Stromal cell of bone marrow (primary cell): ENCODE measurements at regions not wholly inside any gene's neighbourhood (a gene's known extent, or its start where the extent isn't known, plus 50 kb on each side); places are given as distances from the start of the nearest gene placed in this dataset.

Experiments used
- DNase-seq: peaks from one replicate; pipeline ENCODE4 v3.0.0-alpha.2; 2012; ENCODE audit warnings: low read depth

DNA sequence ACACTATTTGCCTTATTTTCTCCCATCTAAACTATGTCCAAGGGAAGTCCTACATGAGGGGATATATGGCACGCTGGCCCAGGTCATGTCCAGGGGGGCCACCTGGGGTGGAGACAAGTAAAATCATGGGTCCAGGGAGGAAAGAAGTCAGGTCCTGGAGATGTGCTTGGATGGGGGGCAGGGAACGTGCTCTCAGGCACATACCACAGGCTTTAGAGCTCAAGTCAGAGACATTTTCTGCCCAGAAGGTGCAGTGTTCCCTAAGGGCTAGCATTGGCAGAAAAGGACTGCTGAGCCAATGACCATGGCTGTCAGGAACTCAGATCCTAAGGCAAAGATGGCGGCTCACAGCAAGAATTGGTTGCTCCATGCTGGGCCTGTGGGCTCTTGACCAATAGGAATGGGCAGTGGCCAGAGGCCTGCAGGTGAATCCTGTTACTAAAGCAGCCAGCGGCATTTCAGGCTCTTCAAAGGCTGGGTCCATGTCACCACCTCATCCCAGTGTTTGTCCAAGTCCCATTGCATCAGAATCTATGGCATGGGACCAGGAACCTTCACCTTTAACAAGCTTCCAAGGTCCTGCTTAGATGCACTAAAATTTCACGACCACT, 175.0 kb downstream of the RPLP1 start:
- no peak for DNase-seq

DNA sequence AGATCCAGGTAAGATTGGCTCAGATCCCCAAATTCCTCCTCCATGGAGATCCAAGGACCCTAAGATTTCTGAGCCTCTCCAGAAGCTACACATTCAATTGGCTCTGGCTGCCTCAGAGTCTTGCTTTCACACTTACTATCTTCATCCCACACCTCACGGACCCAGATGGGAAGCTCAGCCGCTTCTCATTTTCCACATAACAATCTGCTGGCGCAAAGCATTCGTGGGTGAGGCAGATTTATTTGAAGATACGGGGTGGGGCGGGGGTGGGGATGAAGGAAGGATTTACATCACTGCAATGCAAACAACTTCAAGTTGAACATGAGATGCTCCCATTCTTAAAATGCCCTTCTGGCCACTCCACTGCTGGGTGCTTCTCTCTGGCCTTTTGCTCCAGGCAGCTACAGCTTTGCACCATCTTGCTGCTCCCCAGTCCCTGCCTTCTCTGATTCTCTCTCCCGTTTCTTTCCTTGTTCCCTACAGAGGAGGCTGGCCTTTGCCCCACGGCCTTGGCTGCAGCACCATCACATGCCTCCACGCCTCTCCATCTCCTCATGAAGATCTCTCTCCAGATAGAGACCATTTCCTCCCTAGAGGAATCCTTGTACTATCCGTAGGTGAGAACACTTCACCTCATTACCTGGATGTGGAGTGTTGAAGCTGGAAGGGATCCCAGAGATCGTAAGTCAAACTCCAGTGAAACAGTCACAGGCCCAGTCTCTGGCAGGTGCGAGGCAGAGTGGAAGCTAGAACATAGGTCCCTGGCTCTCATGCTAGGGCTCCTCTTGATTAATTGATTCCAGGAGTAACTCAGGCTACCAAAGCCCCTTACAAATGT, 175.9 kb downstream of the RPLP1 start:
- no peak for DNase-seq

DNA sequence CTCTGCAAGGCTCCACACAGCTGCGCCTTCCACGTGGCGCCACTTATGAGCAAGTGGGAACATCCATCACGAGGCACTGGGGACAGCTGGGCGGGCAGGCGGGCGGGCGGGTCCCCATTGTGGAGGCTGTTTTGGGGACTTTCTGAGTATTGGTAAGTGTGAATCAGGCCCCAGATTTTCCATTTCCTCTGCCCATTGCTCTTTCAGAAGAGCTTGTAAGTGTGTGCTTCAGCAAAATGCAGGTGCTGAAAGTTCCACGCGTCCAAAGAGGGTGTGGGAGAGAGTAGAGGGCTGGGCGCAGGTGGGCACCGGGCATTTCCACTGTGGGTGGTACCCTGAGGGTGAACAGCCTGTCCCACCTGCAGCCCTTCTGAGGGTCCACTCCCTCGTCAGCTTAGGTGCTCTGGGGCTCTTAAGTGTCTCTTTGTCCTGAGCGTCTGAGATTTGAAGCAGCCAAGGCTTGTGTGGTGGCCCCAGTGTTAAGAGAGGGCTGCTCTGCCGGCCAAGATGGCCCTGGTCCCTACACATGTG, 177.1 kb downstream of the RPLP1 start:
- no peak for DNase-seq

DNA sequence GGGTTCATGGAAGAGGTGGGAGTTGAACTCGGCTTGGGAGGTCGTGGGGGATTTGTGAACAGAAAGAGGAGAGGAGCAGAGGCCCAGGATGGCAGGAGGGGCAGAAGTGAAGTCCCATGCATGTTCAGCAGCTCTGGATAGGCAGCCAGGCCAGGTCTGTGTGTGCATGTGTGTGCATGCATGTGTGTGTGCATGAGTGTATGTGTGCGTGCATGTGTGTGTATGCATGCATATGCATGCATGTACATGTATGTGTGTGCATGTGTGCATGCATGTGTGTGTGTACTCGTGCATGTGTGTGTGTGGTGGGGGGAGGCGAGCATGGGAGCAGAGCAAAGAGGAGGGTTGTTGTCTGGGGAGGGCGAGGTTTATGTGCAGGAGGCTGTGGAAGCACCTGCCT, 178.4 kb downstream of the RPLP1 start:
- DNase-seq, result no peak

DNA sequence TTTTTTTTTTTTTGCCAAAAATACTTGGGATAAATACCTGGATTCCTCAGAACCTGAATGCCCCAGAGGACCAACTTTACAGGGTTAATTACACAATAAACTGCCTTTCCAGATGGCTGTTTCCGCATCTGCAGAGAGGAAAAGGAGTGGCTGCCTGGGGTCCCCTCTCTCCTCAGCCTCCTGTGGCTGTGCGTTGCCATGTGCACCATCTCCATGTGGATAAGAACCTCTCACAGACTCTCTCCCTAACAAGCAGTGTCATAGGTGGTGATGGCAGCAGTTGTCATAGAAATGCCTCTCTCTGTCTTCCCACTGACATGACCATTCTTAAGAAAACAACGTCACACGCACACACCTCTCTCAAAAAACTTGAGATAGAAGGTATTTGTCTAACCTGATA, 179.4 kb downstream of the RPLP1 start:
- no peak for DNase-seq

DNA sequence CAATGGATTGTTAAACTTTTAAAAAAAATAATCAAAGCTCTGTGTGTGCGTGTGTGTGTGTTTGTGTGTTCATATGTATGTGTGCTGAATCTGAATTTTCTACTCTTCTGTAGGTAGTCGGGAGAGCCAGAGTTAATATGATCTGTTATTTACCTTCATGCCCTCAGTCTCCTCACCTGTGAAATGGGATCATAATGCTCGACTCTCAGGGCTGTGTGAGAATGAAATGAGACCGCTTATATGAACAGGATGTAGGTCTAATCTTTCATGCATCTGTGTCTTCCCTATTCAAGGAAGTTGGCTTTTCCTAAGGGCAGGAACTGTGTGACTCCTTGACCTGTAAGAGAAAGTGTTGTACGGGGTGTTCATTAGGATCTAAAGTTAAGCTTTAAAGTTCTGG, 182.2 kb downstream of the RPLP1 start:
- no peak for DNase-seq

DNA sequence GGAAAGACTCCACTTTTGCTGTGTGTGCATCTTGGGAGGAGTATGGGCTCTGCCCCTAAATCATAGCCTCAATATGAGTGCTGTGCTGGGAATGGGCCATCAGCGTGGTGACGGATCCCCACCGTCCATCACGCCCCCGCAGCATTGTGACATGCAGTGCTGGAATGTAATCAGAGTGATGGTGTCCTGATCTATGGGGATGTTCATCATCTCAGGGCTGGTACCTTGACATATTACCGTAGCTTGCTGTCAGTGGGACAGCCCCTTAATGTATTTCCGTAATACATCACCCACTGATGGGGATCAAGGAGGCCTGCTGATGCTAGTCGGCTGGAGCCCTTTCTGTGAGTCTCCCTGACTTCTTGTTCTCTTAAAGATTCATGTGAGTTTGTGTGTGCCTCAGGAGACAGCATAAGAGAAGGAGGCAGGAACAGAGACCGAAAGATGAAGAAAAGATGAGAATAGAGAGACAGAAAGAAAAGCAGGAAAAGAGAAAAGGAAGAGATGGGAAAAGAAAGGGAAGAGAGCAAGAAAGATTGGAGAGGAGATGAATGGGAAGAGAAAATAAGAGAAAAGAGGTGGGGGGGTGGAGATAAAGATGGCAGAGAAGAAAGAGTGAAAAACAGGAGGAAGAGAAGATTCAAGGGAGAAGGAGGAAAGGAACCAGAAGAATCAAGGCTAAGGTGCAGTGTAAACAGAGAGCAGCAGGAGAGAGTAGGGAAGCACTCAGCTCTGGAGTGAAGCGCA, 183.7 kb downstream of the RPLP1 start:
- no peak for DNase-seq

DNA sequence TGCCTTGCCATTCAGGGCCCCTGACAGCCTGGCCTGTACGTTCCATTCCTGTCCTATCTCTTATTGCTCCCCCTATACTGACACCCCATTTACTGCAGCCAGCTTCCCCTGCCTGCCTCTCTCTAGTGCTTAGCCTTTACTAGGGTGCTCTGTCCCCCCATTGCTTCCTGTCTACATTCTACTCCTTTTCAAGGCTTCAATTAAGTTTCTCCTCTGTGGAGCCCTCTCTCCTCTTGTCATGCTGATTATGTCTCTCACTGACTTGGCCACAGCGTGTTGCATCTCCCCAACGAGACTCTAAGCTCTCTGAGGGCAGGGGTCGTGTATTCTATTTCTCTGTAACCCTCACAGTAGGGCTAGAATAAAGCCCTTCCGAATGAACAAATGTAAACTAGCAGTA, 185.2 kb downstream of the RPLP1 start:
- DNase-seq, result no peak

DNA sequence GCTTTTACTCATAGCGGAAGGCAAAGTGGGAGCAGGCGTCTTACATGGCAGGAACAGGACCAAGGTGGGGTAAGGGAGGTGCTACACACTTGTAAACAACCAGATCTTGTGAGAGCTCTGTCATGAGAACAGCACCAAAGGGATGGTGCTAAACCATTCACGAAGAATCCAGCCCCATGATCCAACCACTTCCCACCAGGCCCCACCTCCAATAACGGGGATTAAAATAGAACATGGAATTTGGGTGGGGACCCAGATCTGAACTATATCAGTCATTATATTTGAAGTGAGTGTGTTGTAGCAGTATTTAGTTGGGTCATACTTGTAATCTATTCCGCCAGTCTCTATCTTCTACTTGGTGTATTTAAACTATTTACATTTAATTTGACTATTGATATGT, 190.9 kb downstream of the RPLP1 start:
- no peak for DNase-seq

DNA sequence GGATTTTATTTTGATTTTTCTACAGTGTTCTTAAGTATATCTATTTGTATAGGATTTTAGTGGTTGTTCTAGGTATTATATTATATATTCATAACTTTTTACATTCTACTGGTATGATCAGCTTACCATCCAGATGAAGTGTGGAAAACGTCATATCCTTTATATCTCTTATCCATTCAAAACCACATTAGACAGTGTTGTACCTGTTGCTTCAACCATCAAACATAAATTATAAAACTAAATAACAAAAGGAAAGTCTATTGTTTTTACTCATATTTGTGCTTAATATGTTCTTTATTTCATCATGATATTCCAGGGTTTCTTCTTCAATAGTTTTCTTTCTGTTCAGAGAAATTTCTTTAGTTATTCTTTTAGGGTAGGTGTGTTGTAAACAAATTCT, 191.4 kb downstream of the RPLP1 start:
- no peak for DNase-seq

DNA sequence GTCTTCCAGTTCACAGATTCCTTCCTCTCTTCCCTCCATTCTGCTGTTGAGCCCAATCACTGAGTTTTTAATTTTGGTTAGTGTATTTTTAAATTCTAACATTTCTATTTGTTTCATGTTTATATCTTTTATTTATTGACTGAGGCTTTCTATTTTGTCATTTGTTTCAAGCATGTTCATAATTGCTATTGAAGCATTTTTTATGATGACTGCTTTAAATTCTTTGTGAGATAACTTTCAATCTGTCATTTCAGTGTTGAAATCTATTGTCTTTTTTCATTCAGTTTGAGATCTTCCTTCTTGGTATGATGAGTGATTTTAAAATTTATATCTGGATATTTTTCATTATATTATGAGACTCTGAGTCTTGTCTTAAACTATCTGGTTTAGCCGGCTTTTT, 192.3 kb downstream of the RPLP1 start:
- DNase-seq, result no peak

DNA sequence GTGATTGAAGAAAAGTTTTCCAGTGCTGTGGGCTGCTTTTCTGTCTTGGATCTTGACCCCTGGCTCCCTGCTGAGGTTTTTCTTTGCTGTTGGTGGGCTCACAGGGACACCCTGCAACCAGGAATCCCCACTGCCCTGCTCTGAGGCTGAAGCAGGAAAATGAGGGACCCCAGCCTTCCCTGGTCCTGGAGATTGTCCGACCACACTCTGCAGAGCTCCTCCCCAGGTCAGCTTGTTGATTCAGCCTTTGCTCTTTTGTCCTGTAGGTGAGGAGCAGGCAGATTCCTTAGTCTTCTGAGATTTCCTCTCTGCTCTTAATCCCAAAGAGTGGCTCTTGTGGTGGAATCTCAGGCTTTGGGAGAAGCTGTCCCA, 194.5 kb downstream of the RPLP1 start:
- no peak for DNase-seq

DNA sequence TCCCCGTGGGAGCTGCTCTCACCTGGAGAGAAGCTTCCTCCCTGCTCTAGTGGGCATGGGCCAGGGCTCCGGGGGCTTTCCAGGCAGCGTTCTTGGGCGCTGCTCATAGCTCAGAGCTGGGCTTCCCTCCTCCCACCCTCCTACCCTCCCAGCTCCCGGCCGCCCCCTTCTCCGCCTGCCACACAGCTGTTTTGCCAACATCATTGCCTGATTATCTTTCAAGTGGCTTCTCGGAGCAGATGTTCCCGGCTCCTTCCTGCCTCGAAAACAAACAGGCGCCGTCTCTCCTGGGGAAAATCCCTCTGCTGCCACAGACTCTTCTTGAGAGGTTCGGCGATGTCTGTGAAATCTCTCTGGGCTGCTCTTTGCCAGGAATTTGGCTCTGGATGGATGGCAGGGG, 195.6 kb downstream of the RPLP1 start:
- no peak for DNase-seq

DNA sequence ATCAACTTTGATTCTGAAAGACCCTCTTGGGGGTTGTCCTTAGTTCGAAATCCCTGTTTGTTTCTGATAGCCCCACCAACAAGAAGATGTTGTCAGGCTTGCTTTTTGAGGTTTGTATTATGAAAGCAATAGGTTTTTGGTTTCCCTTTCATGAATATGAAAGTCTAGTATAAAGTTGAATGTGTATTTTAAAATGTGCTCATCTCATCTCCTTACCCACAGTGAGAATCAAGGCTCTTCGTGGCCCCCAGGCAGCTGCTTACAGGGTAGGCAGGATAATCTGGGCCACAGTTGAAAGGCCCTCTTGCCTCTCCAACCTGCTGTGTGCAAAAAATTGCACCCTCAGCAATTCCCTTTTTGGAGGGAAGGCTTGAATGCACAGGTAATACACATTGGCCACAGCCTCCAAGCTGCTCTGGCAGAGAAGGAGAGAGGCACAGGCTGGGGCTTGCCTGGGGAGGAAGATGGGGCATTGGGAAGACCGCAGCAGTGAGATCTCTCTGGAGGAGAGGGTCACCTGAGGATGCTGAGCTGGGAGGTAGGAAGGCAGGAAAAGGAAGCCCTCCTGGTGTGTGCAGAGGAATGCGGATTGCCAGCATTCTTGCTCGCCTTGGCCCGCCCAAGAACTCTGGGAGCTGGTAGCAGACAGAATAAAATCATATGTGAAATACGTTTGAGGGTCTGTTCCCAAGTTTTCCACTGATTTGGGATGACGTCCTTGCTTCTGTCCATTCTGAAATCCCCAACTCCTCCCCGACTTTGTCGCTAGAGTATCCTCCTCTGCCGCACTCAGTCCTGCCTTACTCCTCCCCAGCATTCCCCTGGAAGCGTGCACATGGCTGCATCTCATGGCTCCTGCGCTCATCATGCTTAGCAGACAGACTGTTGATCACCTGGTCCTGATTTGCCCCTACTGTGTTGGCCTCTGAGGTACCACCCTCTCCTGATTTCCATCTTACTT, 196.4 kb downstream of the RPLP1 start:
- DNase-seq, result no peak

DNA sequence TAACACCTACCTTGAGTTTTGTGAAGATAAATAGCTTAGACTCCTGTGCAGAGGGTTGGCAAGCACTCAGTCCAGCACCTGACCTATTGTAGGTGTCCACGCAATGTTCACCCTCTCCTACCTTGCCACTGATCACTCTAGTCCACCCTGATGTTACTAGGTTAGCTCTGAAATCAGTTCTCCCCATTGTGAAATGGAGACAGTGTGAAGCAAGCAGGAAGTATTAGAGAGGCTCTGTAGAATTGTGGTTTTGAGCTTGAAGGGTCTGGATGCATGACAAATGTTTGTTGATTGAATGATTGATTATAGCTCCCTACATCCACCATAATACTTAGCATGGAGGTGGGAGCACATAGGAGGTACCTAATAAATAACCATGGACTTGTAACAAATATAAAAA, 199.7 kb downstream of the RPLP1 start:
- DNase-seq, result no peak

DNA sequence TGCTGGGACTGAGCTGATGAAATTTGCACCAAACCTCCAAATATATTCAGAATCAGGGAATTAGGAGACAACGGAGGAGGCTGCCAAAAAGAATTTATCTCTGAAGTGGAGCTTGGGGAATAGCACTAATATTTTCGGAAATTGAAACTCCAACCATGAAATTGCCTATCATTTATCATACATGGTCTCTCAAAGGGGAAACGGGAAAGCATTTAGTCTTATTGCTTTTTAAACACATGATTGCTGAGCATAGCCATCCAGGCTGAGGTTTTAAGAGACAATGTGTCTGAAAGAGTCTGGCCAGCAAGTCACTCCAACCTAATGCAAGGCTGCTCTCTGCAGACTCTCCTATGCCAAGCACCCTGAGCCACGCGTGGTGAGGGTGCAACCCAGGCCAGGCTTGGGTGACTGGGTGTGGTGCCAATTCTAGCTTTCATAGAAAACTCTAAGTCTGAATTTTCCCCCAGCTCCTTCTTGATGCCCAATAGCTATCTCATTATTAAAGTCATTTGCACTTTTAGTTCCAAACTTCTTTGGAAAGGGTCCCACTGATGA, 200.2 kb downstream of the RPLP1 start:
- DNase-seq, result no peak

DNA sequence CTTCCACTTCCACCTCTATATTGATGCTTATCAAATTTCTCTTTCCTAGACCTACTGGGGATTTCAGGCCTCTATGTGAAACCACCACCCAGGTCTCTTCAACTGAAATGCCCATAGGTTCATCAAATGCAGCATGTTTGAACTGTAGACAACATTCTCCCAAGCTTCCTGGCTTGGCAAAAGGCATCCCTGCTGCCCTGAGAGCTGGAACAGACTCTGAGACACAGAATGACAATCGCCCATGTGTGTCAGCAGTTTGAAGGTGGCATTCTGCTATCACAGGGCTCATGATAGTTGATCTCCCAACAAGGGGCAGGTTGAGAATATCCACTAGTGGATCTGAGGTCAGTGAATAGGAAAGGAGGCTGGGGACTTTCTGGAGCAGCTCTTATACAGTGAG, 200.7 kb downstream of the RPLP1 start:
- DNase-seq, result no peak

DNA sequence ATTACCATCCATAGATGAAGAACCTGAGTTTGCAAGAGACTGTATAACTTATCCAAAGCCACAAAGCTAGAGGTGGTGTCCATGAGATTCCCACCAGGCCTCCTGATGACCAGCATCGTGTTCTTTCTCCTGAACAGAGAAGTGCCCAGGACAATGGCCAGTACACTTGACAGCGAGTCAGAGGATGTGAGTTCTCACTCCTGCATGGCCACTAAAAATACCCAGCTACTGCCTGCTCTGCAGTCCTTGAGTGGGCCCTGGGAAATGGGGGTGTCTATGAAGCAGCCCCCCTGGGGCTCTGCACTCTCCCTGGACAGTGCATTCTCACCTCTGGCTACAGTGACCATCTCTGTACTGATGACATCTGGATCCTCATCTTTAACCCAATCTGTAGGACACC, 201.2 kb downstream of the RPLP1 start:
- no peak for DNase-seq

DNA sequence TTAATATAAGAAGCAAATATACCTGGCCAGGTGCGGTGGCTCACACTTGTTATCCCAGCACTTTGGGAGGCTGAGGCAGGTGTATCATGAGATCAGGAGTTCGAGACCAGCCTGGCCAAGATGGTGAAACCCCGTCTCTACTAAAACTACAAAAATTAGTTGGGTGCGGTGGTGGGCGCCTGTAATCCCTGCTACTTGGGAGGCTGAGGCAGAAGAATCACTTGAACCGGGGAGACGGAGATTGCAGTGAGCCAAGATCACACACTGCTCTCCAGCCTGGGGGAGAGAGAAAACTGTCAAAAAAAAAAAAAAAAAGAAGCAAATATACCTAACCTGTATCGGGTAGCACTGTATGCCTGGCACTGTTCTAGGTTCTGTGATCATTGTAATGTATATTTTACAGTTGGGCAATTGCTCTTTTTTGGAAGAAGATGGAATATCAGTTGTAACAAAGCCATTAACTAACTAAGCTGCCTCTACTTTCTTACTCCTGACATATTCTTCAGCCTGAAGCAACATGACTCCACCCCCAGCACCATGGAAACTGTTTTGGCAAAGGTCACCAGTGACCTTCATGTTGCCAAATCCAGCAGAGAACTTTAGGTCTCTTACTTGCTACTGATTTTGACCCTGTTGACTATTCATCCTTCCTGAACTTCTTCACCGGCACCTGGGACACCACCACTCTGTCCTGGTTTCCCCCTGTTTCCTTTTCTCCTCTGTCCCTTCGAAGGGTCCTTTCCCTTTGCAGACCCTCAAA, 203.8 kb downstream of the RPLP1 start:
- DNase-seq, result no peak

DNA sequence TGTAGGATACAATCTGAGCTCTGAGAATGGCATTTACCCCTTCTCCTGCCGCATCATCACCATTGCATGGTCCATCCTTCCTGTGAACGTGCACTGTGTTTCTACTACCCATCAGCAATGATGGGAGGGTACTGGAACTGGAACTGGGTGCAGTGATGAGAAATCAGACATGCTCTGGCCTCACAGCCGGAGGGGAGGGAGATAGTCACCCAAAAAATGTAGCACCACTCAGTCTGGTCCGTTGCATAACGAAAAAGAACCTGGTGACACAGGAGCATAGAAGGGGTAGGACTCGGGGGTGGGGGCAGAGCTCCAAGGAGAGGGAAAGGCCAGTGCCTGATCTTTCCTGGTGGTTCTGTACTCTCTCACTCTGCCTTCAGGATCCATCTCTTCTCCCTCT, 205.0 kb downstream of the RPLP1 start:
- DNase-seq, result no peak

DNA sequence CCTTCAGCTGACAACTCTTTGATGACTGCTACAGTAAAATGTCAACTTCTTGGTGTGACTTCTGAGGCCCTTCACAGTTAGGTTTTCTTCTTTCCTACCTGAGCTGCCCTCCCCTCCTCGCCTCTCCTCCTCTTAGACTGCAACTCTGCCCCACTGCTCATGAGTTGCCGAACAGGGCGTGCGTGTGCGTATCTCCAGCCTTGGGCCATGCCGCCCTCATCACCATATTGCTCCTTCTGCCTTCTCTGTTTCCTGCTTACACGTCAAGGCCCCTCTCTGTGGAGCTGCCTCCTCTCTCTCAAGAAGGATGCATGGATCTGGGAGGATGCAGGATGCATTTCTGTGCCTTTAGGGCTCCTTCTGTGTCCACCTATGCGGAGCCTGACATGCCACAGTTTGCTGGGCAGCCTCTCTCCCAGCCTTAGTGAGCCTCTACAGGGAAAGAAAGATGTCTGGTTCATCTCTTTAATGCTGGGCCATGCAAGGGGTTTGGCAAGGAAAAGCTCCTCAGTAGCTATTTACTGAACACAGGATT, 205.9 kb downstream of the RPLP1 start:
- DNase-seq, result no peak
